Type B pancreatic cell (in vitro differentiated cells): ENCODE measurements at regions not wholly inside any gene's neighbourhood (a gene's known extent, or its start where the extent isn't known, plus 50 kb on each side); places are given as distances from the start of the nearest gene placed in this dataset.

Source experiments
- DNase-seq: peaks from one replicate; pipeline ENCODE4 v3.0.0; 2021; ENCODE audit warnings: mixed read lengths; ENCODE audit not compliant: unreplicated experiment; ENCODE audit errors: extremely low spot score
- H3K27ac Mint-ChIP-seq: 2 replicates; pipeline ENCODE4 v1.8.0; 2021; ENCODE audit warnings: mild to moderate bottlenecking, mixed read lengths
- H3K27me3 Mint-ChIP-seq: 2 replicates; pipeline ENCODE4 v1.8.0; 2021; ENCODE audit warnings: mixed read lengths
- H3K36me3 Mint-ChIP-seq: 2 replicates; pipeline ENCODE4 v1.8.0; 2021; ENCODE audit warnings: mixed read lengths
- H3K4me1 Mint-ChIP-seq: one replicate; pipeline ENCODE4 v1.8.0; 2021; ENCODE audit warnings: mixed read lengths; ENCODE audit not compliant: unreplicated experiment
- H3K4me3 Mint-ChIP-seq: 2 replicates; pipeline ENCODE4 v1.8.0; 2021; ENCODE audit warnings: mild to moderate bottlenecking, mixed read lengths
- H3K9me3 Mint-ChIP-seq: 2 replicates; pipeline ENCODE4 v1.8.0; 2021; ENCODE audit warnings: mixed read lengths
- TF ChIP-seq, protein P1 (sequence below): fragments of 200-600 bp; sonication (generic); conservative IDR thresholded peaks from 2 replicates; pipeline ENCODE4 v1.5.0; 2021; ENCODE audit warnings: antibody characterized with exemption, mild to moderate bottlenecking

- no peaks in the 10 kb centered on the region for H3K36me3 Mint-ChIP-seq
- no peak for DNase-seq
- TF ChIP-seq, protein P1, sequence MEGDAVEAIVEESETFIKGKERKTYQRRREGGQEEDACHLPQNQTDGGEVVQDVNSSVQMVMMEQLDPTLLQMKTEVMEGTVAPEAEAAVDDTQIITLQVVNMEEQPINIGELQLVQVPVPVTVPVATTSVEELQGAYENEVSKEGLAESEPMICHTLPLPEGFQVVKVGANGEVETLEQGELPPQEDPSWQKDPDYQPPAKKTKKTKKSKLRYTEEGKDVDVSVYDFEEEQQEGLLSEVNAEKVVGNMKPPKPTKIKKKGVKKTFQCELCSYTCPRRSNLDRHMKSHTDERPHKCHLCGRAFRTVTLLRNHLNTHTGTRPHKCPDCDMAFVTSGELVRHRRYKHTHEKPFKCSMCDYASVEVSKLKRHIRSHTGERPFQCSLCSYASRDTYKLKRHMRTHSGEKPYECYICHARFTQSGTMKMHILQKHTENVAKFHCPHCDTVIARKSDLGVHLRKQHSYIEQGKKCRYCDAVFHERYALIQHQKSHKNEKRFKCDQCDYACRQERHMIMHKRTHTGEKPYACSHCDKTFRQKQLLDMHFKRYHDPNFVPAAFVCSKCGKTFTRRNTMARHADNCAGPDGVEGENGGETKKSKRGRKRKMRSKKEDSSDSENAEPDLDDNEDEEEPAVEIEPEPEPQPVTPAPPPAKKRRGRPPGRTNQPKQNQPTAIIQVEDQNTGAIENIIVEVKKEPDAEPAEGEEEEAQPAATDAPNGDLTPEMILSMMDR = no peak
- no peak overlapping the region for H3K27ac Mint-ChIP-seq
- peaks cover 4% of the 10 kb centered on the region for H3K4me1 Mint-ChIP-seq
- H3K4me3 Mint-ChIP-seq = no peak overlapping the region
- H3K27me3 Mint-ChIP-seq = peaks cover 3% of the 10 kb centered on the region
- peaks cover 6% of the 10 kb centered on the region for H3K9me3 Mint-ChIP-seq
Observed at GRCh38 chr10:10310498-10310897, 707.2 kb upstream of the CELF2 start.

DNA sequence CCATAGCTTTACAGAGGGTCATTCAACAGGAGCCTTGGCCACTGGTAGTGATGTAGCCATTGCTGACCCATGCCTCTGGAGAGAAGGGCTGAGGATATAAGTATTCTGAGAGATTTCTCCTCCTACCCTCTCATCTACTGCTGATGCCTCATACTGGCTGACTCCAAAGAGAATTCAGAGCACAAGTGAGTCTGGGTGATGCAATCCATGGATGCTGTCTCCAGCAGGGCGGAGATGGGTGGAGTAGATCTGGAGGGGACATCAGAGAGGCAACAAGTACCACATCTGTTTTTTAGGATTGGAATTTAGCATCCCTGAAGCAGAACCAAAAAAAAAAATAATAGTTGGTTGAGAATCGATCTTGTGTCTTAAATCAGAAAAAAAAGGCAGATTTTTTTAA is 705.7 kb upstream of the CELF2 start:
- Mint-ChIP-seq H3K9me3 (peaks cover 6% of the 10 kb centered on the region), H3K4me1 (peaks cover 4% of the 10 kb centered on the region), H3K27ac (no peak overlapping the region), H3K36me3 (no peaks in the 10 kb centered on the region), H3K4me3 (no peak overlapping the region), H3K27me3 (peaks cover 3% of the 10 kb centered on the region)
- TF ChIP-seq, protein P1 = no peak
- no peak for DNase-seq

- no peaks in the 10 kb centered on the region for H3K36me3 Mint-ChIP-seq
- DNase-seq = no peak
- H3K27ac Mint-ChIP-seq = no peak overlapping the region
- H3K4me3 Mint-ChIP-seq = no peak overlapping the region
- TF ChIP-seq, protein P1 = no peak
- H3K9me3 Mint-ChIP-seq = peaks cover 6% of the 10 kb centered on the region
- peaks cover 3% of the 10 kb centered on the region for H3K27me3 Mint-ChIP-seq
- peaks cover 4% of the 10 kb centered on the region for H3K4me1 Mint-ChIP-seq
Observed at GRCh38 chr10:10313149-10313835, 704.4 kb upstream of the CELF2 start.

GRCh38 chr10:10314626-10315025 is 703.0 kb upstream of the CELF2 start:
- H3K4me1 Mint-ChIP-seq = peaks cover 4% of the 10 kb centered on the region
- H3K27me3 Mint-ChIP-seq = peaks cover 3% of the 10 kb centered on the region
- no peaks in the 10 kb centered on the region for H3K36me3 Mint-ChIP-seq
- H3K27ac Mint-ChIP-seq = no peak overlapping the region
- H3K4me3 Mint-ChIP-seq = no peak overlapping the region
- peaks cover 6% of the 10 kb centered on the region for H3K9me3 Mint-ChIP-seq
- TF ChIP-seq, protein P1 = no peak
- no peak for DNase-seq

GRCh38 chr10:10315989-10316388 is 701.7 kb upstream of the CELF2 start:
- TF ChIP-seq, protein P1 = no peak
- Mint-ChIP-seq H3K27me3 (no peaks in the 10 kb centered on the region), H3K27ac (no peak overlapping the region), H3K36me3 (no peaks in the 10 kb centered on the region), H3K9me3 (peaks cover under 1% of the 10 kb centered on the region), H3K4me3 (no peak overlapping the region), H3K4me1 (peaks cover 4% of the 10 kb centered on the region)
- no peak for DNase-seq
